Stimulated activated memory B cell treated with anti-CD40 and anti-IgM and Interleukin-4, amounts not matched to agents 10 μg/mL and 1 μg/mL and 100 μg/mL, for 72 hours (primary cell): ENCODE measurements at regions not wholly inside any gene's neighbourhood (a gene's known extent, or its start where the extent isn't known, plus 50 kb on each side); places are given as distances from the start of the nearest gene placed in this dataset.
"Not testable (repeated sequence)": the region's sequence is repeated elsewhere in the genome, so short reads cannot be mapped to it uniquely, and the experiment has no call there.

Experiments
- ATAC-seq: fragments of 150-1000 bp; cut with Tn5 transposase; 2 replicates; pipeline ENCODE4 v1.10.0; 2021
- H3K27ac Mint-ChIP-seq: one replicate; pipeline ENCODE4 v1.8.0; 2022; ENCODE audit warnings: mild to moderate bottlenecking, mixed read lengths
- H3K27me3 Mint-ChIP-seq: one replicate; pipeline ENCODE4 v1.8.0; 2022; ENCODE audit warnings: mixed read lengths
- H3K36me3 Mint-ChIP-seq: one replicate; pipeline ENCODE4 v1.8.0; 2022; ENCODE audit warnings: mixed read lengths
- H3K4me1 Mint-ChIP-seq: one replicate; pipeline ENCODE4 v1.8.0; 2022; ENCODE audit warnings: mixed read lengths
- H3K4me3 Mint-ChIP-seq: one replicate; pipeline ENCODE4 v1.8.0; 2022; ENCODE audit warnings: mild to moderate bottlenecking, moderate library complexity, mixed read lengths
- H3K9me3 Mint-ChIP-seq: one replicate; pipeline ENCODE4 v1.8.0; 2022; ENCODE audit warnings: mixed read lengths

GRCh38 chr4:15186149-15186548 lies 183.9 kb downstream of the CPEB2 start:
- ATAC-seq: no peak
- H3K9me3 Mint-ChIP-seq: peaks cover 6% of the 10 kb centered on the region
- no peaks in the 10 kb centered on the region for H3K36me3 Mint-ChIP-seq
- H3K4me1 Mint-ChIP-seq: peaks cover 27% of the 10 kb centered on the region
- H3K4me3 Mint-ChIP-seq: no peak overlapping the region
- H3K27ac Mint-ChIP-seq: no peak overlapping the region
- H3K27me3 Mint-ChIP-seq: peaks cover 10% of the 10 kb centered on the region

GRCh38 chr4:15186806-15187205 lies 184.5 kb downstream of the CPEB2 start:
- no peaks in the 10 kb centered on the region for H3K36me3 Mint-ChIP-seq
- peaks cover 6% of the 10 kb centered on the region for H3K9me3 Mint-ChIP-seq
- no peak overlapping the region for H3K4me3 Mint-ChIP-seq
- ATAC-seq: no peak
- H3K4me1 Mint-ChIP-seq: peaks cover 27% of the 10 kb centered on the region
- H3K27me3 Mint-ChIP-seq: peaks cover 10% of the 10 kb centered on the region
- no peak overlapping the region for H3K27ac Mint-ChIP-seq

GRCh38 chr4:15188605-15189539 lies 186.6 kb downstream of the CPEB2 start:
- no peak overlapping the region for H3K4me3 Mint-ChIP-seq
- no peak overlapping the region for H3K27ac Mint-ChIP-seq
- H3K27me3 Mint-ChIP-seq: peaks cover 10% of the 10 kb centered on the region
- peaks cover 15% of the 10 kb centered on the region for H3K4me1 Mint-ChIP-seq
- ATAC-seq: peak; percentile 78
- H3K9me3 Mint-ChIP-seq: peaks cover 6% of the 10 kb centered on the region
- no peaks in the 10 kb centered on the region for H3K36me3 Mint-ChIP-seq

GRCh38 chr4:15194520-15194919 lies 192.2 kb downstream of the CPEB2 start:
- no peaks in the 10 kb centered on the region for H3K27me3 Mint-ChIP-seq
- no peaks in the 10 kb centered on the region for H3K36me3 Mint-ChIP-seq
- ATAC-seq: no peak
- H3K27ac Mint-ChIP-seq: no peak overlapping the region
- H3K4me3 Mint-ChIP-seq: no peak overlapping the region
- no peaks in the 10 kb centered on the region for H3K9me3 Mint-ChIP-seq
- H3K4me1 Mint-ChIP-seq: no peaks in the 10 kb centered on the region

GRCh38 chr4:15197005-15197404 lies 194.7 kb downstream of the CPEB2 start:
- Mint-ChIP-seq H3K27ac (no peak overlapping the region), H3K36me3 (no peaks in the 10 kb centered on the region), H3K27me3 (no peaks in the 10 kb centered on the region), H3K9me3 (no peaks in the 10 kb centered on the region), H3K4me1 (no peaks in the 10 kb centered on the region), H3K4me3 (no peak overlapping the region)
- ATAC-seq: no peak

GRCh38 chr4:15198070-15198727 lies 195.9 kb downstream of the CPEB2 start:
- H3K4me3 Mint-ChIP-seq: no peak overlapping the region
- H3K27ac Mint-ChIP-seq: no peak overlapping the region
- H3K27me3 Mint-ChIP-seq: no peaks in the 10 kb centered on the region
- H3K4me1 Mint-ChIP-seq: no peaks in the 10 kb centered on the region
- H3K9me3 Mint-ChIP-seq: no peaks in the 10 kb centered on the region
- no peaks in the 10 kb centered on the region for H3K36me3 Mint-ChIP-seq
- ATAC-seq: no peak

- H3K27me3 Mint-ChIP-seq: no peaks in the 10 kb centered on the region
- no peak for ATAC-seq
- H3K9me3 Mint-ChIP-seq: peaks cover 10% of the 10 kb centered on the region
- no peaks in the 10 kb centered on the region for H3K4me1 Mint-ChIP-seq
- no peak overlapping the region for H3K27ac Mint-ChIP-seq
- no peak overlapping the region for H3K4me3 Mint-ChIP-seq
- no peaks in the 10 kb centered on the region for H3K36me3 Mint-ChIP-seq
Observed at GRCh38 chr4:15201782-15202181, 199.5 kb downstream of the CPEB2 start.

GRCh38 chr4:15202481-15202880 lies 200.2 kb downstream of the CPEB2 start:
- no peaks in the 10 kb centered on the region for H3K27me3 Mint-ChIP-seq
- H3K36me3 Mint-ChIP-seq: no peaks in the 10 kb centered on the region
- no peak overlapping the region for H3K4me3 Mint-ChIP-seq
- H3K4me1 Mint-ChIP-seq: no peaks in the 10 kb centered on the region
- H3K27ac Mint-ChIP-seq: no peak overlapping the region
- H3K9me3 Mint-ChIP-seq: peaks cover 14% of the 10 kb centered on the region
- ATAC-seq: no peak

GRCh38 chr4:15206526-15206925 lies 204.2 kb downstream of the CPEB2 start:
- H3K27ac Mint-ChIP-seq, H3K4me3 Mint-ChIP-seq, H3K4me1 Mint-ChIP-seq, H3K27me3 Mint-ChIP-seq, ATAC-seq, H3K36me3 Mint-ChIP-seq: not testable (repeated sequence)
- H3K9me3 Mint-ChIP-seq: peaks cover 19% of the 10 kb centered on the region

GRCh38 chr4:15213302-15213970 lies 211.2 kb downstream of the CPEB2 start:
- no peaks in the 10 kb centered on the region for H3K4me1 Mint-ChIP-seq
- H3K4me3 Mint-ChIP-seq: no peak overlapping the region
- peaks cover 21% of the 10 kb centered on the region for H3K27me3 Mint-ChIP-seq
- no peak overlapping the region for H3K27ac Mint-ChIP-seq
- no peaks in the 10 kb centered on the region for H3K36me3 Mint-ChIP-seq
- H3K9me3 Mint-ChIP-seq: no peaks in the 10 kb centered on the region
- no peak for ATAC-seq

- H3K36me3 Mint-ChIP-seq: no peaks in the 10 kb centered on the region
- H3K27ac Mint-ChIP-seq: no peak overlapping the region
- no peak for ATAC-seq
- no peak overlapping the region for H3K4me3 Mint-ChIP-seq
- no peaks in the 10 kb centered on the region for H3K9me3 Mint-ChIP-seq
- peaks cover 21% of the 10 kb centered on the region for H3K27me3 Mint-ChIP-seq
- no peaks in the 10 kb centered on the region for H3K4me1 Mint-ChIP-seq
Observed at GRCh38 chr4:15215109-15215508, 212.7 kb upstream of the C1QTNF7 start.

- Mint-ChIP-seq H3K4me3 (no peak overlapping the region), H3K27ac (no peak overlapping the region), H3K27me3 (no peaks in the 10 kb centered on the region), H3K4me1 (no peaks in the 10 kb centered on the region), H3K9me3 (peaks cover 4% of the 10 kb centered on the region), H3K36me3 (no peaks in the 10 kb centered on the region)
- ATAC-seq: no peak
Observed at GRCh38 chr4:15226203-15226602, 201.6 kb upstream of the C1QTNF7 start.

GRCh38 chr4:15231265-15232091 lies 196.4 kb upstream of the C1QTNF7 start:
- Mint-ChIP-seq H3K27ac (no peak overlapping the region), H3K27me3 (no peaks in the 10 kb centered on the region), H3K4me3 (no peak overlapping the region), H3K36me3 (no peaks in the 10 kb centered on the region), H3K9me3 (no peaks in the 10 kb centered on the region), H3K4me1 (peaks cover 14% of the 10 kb centered on the region)
- ATAC-seq: peak; percentile 71

GRCh38 chr4:15232366-15233263 lies 195.2 kb upstream of the C1QTNF7 start:
- Mint-ChIP-seq H3K4me1 (peaks cover 14% of the 10 kb centered on the region), H3K4me3 (no peak overlapping the region), H3K27me3 (no peaks in the 10 kb centered on the region), H3K9me3 (no peaks in the 10 kb centered on the region), H3K36me3 (no peaks in the 10 kb centered on the region), H3K27ac (peak overlapping the region; percentile 22)
- no peak for ATAC-seq
